GM12864 (cell line): ENCODE measurements at regions not wholly inside any gene's neighbourhood (a gene's known extent, or its start where the extent isn't known, plus 50 kb on each side); places are given as distances from the start of the nearest gene placed in this dataset.

Experiments used
- DNase-seq: peaks from one replicate; pipeline ENCODE4 v3.0.0-alpha.2; 2011; ENCODE audit warnings: low read depth
- H3K4me3 ChIP-seq: 2 replicates; pipeline ENCODE4 v1.5.1; 2011; ENCODE audit warnings: mild to moderate bottlenecking, low read depth, low read length, control low read depth
- TF ChIP-seq, protein P1 (sequence below): IDR thresholded peaks from 2 replicates; pipeline ENCODE4 v1.5.1; 2011; ENCODE audit warnings: low read depth, mild to moderate bottlenecking, moderate library complexity, low read length, control low read depth, inconsistent platforms; ENCODE audit errors: missing control alignments

GRCh38 chr10:124305131-124305530 is 113.6 kb downstream of the OAT start:
- DNase-seq, result no peak
- TF ChIP-seq, protein P1, sequence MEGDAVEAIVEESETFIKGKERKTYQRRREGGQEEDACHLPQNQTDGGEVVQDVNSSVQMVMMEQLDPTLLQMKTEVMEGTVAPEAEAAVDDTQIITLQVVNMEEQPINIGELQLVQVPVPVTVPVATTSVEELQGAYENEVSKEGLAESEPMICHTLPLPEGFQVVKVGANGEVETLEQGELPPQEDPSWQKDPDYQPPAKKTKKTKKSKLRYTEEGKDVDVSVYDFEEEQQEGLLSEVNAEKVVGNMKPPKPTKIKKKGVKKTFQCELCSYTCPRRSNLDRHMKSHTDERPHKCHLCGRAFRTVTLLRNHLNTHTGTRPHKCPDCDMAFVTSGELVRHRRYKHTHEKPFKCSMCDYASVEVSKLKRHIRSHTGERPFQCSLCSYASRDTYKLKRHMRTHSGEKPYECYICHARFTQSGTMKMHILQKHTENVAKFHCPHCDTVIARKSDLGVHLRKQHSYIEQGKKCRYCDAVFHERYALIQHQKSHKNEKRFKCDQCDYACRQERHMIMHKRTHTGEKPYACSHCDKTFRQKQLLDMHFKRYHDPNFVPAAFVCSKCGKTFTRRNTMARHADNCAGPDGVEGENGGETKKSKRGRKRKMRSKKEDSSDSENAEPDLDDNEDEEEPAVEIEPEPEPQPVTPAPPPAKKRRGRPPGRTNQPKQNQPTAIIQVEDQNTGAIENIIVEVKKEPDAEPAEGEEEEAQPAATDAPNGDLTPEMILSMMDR, result no peak
- no peak overlapping the region for H3K4me3 ChIP-seq

GRCh38 chr10:124303662-124304418 is 114.9 kb downstream of the OAT start:
- DNase-seq, result no peak
- H3K4me3 ChIP-seq, result no peak overlapping the region
- TF ChIP-seq, protein P1, result no peak

DNA sequence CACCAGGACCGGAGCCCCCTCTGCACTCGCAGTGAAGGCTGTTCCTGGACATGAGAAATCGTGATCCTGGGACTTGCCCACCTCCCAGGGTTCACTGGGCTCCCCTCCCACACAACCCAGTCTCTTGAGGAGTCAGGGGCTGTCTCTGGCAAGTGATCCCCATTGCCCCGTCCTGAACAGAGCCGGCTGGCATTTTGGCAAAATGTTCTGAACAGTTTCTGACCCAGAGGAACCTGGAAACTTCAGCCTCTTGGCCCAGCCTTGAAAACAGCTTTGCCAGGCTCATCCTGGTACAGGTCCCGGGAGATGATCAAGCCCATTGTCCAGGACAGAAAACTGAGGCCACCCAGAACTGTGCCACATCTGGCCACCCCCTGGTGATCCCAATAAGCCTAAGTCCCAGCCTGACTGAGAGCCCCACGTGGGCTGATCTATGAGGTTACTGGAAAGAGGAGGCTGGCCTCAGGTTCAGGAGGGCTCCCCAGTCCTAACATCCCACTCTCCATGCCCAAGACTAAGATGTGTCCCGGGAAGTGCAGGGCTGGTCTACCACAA is 115.7 kb downstream of the OAT start:
- no peak overlapping the region for H3K4me3 ChIP-seq
- no peak for DNase-seq
- TF ChIP-seq, protein P1, result no peak

GRCh38 chr10:124301736-124302135 is 117.0 kb downstream of the OAT start:
- TF ChIP-seq, protein P1, result no peak
- no peak for DNase-seq
- no peak overlapping the region for H3K4me3 ChIP-seq

DNA sequence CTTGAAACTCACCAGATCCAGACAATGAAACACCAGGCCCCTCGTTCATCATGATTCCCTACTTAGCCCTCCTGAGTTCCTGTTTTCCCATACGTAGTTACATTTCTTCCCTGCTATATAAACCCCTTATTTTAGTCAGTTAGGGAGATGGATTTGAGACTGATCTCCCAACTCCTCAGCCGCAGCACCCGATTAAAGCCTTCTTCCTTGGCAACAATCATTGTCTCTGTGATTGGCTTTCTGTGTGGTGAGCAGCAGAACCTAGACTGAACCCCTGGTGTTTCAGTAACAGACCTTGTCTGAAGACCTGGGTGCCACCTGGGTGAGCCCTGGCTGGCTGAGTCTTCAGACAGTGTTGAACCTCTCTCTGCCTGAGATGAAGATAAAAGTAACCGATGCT is 118.0 kb downstream of the OAT start:
- H3K4me3 ChIP-seq, result no peak overlapping the region
- DNase-seq, result no peak
- TF ChIP-seq, protein P1, result no peak

GRCh38 chr10:124300224-124300623 is 118.5 kb downstream of the OAT start:
- DNase-seq, result no peak
- TF ChIP-seq, protein P1, result no peak
- H3K4me3 ChIP-seq, result no peak overlapping the region

- H3K4me3 ChIP-seq, result no peak overlapping the region
- no peak for DNase-seq
- TF ChIP-seq, protein P1, result no peak
Observed at GRCh38 chr10:124299696-124300095, 119.0 kb downstream of the OAT start.
